ENCODE measurements at regions not wholly inside any gene's neighbourhood (a gene's known extent, or its start where the extent isn't known, plus 50 kb on each side); places are given as distances from the start of the nearest gene placed in this dataset.
"Not testable (repeated sequence)": the region's sequence is repeated elsewhere in the genome, so short reads cannot be mapped to it uniquely, and the experiment has no call there.

DNA sequence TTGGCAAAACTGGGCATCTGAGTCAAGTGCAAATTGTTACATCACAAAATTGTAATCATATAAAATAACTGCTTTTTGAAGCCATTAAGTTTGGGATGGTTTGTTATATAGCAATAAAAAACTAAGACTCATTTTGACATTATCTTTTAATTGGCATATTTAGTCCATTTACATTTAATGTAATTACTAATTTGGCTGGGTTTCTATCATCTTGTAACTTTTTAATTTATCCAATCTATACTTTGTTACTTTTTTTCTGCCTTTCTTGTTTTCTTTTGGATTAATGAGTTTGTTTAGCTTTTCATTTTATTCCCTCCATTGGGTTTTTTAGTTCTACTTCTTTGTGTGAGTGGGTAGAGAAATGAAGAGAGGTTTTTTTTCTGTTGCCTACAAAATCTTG is 76.3 kb downstream of the DRAM2 start:
- ChIA-PET POLR2A (no interaction called here), CTCF (interaction anchor here (1.1 kb wide), 1 partner anchor 23 kb away, joined by 3 read pairs; no protein-coding TSS in a partner anchor)
- TF ChIP-seq CTCF (IDR thresholded peaks at IDR 0.05; ENCODE audit: insufficient read depth, low read length, missing control alignments) = no peak
- no peak overlapping the region for H3K4me3 ChIP-seq (ENCODE audit: low read depth, low read length)
- DNase-seq (ENCODE audit: low read depth, low spot score) = no peak

DNA sequence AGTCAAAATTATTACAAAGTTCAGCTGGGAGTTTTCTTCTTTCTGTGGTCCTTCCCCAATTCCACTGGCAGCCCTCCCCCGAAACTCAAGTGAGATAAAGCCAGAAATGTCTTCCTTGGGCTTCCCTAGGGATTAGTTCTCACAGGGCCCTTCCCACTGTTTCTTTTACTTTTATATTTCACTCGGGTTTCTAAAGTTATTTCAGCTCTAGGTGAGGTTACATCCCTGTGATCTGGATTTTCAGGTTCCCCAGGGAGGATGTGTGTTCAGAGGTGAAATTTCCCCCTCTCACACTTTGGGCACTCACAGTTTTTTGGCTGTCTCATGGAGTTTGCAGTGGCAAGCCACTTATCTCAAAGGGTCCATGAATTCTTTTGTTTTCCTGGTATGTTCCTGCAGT is 77.3 kb downstream of the DRAM2 start:
- no peak overlapping the region for H3K4me3 ChIP-seq (ENCODE audit: low read depth, low read length)
- no peak for DNase-seq (ENCODE audit: low read depth, low spot score)
- no peak for TF ChIP-seq CTCF (IDR thresholded peaks at IDR 0.05; ENCODE audit: insufficient read depth, low read length, missing control alignments)
- ChIA-PET POLR2A (no interaction called here), CTCF (interaction anchor here (1.1 to 2.3 kb wide), 2 partner anchors 24 to 32 kb away, joined by 3 to 8 read pairs; no protein-coding TSS in a partner anchor)

- ChIA-PET CTCF (interaction anchor here (2.3 kb wide), 1 partner anchor 31 kb away, joined by 8 read pairs; no protein-coding TSS in a partner anchor), POLR2A (no interaction called here)
- DNase-seq (ENCODE audit: low read depth, low spot score) = no peak
- no peak overlapping the region for H3K4me3 ChIP-seq (ENCODE audit: low read depth, low read length)
- TF ChIP-seq CTCF (IDR thresholded peaks at IDR 0.05; ENCODE audit: insufficient read depth, low read length, missing control alignments) = no peak
These were observed 77.8 kb downstream of the DRAM2 start for GRCh38 chr1:111062081-111062480.

DNA sequence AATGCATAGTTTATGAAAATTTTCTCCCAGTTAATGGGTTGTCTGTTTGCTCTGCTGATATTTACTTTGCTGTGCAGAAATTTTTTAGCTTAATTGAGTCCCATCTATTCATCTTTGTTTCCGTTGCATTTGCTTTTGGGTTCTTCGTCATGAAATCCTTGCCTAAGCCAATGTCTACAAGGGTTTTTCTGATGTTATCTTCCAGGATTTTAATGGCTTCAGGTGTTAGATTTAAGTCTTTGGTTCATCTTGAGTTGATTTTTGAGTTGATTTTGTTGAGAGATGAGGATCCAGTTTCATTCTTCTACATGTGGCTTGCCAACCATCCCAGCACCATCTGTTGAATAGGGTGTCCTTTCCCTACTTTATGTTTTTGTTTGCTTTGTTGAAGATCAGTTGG is 85.2 kb downstream of the DRAM2 start:
- DNase-seq (ENCODE audit: low read depth, low spot score) = no peak
- CTCF ChIA-PET = interaction anchor here (2.5 kb wide), 1 partner anchor 24 kb away, joined by 7 read pairs; no protein-coding TSS in a partner anchor
- H3K4me3 ChIP-seq (ENCODE audit: low read depth, low read length) = no peak overlapping the region
- TF ChIP-seq CTCF (IDR thresholded peaks at IDR 0.05; ENCODE audit: insufficient read depth, low read length, missing control alignments) = no peak
- POLR2A ChIA-PET = no interaction called here

DNA sequence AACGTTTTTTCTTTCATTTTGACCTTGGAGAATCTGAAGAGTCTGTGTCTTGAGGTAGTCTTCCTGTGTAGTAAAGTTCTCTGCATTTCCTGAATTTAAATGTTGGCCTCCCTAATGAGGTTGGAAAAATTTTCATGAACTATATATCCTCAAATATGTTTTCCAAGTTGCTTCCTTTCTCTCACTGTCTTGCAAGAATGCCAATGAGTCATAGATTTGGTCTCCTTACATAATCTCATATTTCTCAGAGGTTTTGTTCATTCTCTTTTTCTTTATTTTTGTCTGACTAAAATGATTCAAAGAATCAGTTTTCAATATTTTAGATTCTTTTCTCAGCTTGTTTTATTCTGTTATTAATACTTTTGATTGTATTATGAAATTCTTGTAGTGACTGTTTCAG is 87.6 kb downstream of the DRAM2 start:
- H3K4me3 ChIP-seq (ENCODE audit: low read depth, low read length) = no peak overlapping the region
- TF ChIP-seq CTCF (IDR thresholded peaks at IDR 0.05; ENCODE audit: insufficient read depth, low read length, missing control alignments) = no peak
- ChIA-PET POLR2A (no interaction called here), CTCF (interaction anchor here (2.5 kb wide), 1 partner anchor 22 kb away, joined by 7 read pairs; no protein-coding TSS in a partner anchor)
- peak; percentile 16 for DNase-seq (ENCODE audit: low read depth, low spot score)

DNA sequence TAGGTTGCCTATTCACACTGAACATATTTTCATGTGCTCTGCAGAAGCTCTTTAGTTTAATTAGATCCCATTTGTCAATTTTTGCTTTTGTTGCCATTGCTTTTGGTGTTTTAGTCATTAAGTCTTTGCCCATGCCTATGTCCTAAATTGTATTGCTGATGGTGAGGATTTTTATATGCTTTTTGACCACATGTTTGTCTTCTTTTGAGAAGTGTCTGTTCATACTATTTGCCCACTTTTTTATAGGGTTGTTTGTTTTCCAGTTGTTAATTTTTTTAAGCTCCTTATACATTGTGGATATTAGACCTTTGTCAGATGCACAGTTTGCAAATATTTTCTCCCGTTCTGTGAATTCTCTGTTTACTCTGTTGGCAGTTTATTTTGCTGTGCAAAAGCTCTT is 84.5 kb upstream of the LRIF1 start:
- DNase-seq (ENCODE audit: low read depth, low spot score); H3K4me3 ChIP-seq (ENCODE audit: low read depth, low read length); POLR2A ChIA-PET: not testable (repeated sequence)
- CTCF ChIA-PET = interaction anchor here (2.0 kb wide), 1 partner anchor 18 kb away, joined by 15 read pairs; no protein-coding TSS in a partner anchor

DNA sequence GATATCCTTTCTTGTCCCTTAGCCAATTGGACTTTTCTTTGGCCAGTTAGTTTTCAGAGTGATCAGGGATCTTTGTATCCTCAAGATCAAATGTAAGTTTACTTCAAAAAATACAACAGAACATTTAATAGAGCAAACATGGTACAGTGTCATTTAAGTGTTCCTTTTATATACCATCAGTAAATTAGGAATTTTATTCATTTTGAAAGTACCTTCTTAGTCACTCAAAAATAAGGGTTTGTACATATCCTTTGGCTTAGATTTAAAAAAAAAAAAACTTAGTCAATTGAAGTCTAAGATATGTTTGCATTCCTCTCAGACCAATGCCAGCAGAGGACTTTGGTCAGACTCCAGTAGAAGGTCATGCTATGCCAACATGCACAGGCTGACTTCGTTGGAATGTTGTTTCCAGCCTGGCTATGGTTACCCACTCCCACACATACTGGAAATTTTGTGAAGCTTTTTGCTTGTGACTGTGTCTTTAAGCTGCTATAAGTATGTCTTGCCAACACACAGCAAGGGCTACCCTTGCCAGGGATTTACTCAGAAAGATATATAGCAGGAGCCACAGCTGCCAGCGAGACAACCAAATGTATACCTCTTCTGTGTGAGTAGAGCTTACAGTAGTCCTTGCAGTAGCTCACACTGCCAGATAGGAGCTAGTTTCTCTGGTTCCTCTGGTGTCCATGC is 81.5 kb upstream of the LRIF1 start:
- CTCF ChIA-PET = interaction anchor here (0.9 to 1.3 kb wide), 4 partner anchors 12 to 14 kb away, joined by 3 to 7 read pairs (median 4); no protein-coding TSS in a partner anchor
- DNase-seq (ENCODE audit: low read depth, low spot score) = peak; percentile 23
- no peak overlapping the region for H3K4me3 ChIP-seq (ENCODE audit: low read depth, low read length)
- POLR2A ChIA-PET = no interaction called here
- no peak for TF ChIP-seq CTCF (IDR thresholded peaks at IDR 0.05; ENCODE audit: insufficient read depth, low read length, missing control alignments)
